Right cardiac atrium (tissue), 5 donors: ENCODE measurements at regions not wholly inside any gene's neighbourhood (a gene's known extent, or its start where the extent isn't known, plus 50 kb on each side); places are given as distances from the start of the nearest gene placed in this dataset.
A peak's percentile ranks its signal among the peaks of the same experiment; 100 is the strongest.
"Not testable (repeated sequence)": the region's sequence is repeated elsewhere in the genome, so short reads cannot be mapped to it uniquely, and the experiment has no call there.

ENCODE experiments used
- ATAC-seq, 2 donors: fragments of 200-7000 bp; cut with Tn5 transposase; one replicate each; pipeline versions ENCODE4 v1.8.0 to v1.9.1; 2020; ENCODE audit warnings: moderate library complexity in 2 of 2, mild to moderate bottlenecking in 1 of 2
- DNase-seq, 3 donors: peaks; one replicate each; pipeline ENCODE4 v3.0.0-alpha.2; 2020
- H3K27ac ChIP-seq: one replicate; pipeline ENCODE4 v1.5.1; 2013; ENCODE audit warnings: mild to moderate bottlenecking, low read length, control low read depth, moderate library complexity
- H3K27me3 ChIP-seq: one replicate; pipeline ENCODE4 v1.6.1; 2013; ENCODE audit not compliant: control insufficient read depth, insufficient read depth
- H3K4me1 ChIP-seq: one replicate; pipeline ENCODE4 v1.6.1; 2013; ENCODE audit warnings: low read length; ENCODE audit not compliant: control insufficient read depth, insufficient read depth
- H3K4me3 ChIP-seq: one replicate; pipeline ENCODE4 v1.5.1; 2013; ENCODE audit warnings: low read length, control low read depth
- H3K9me3 ChIP-seq: one replicate; pipeline ENCODE4 v1.6.1; 2013; ENCODE audit warnings: low read length; ENCODE audit not compliant: control insufficient read depth
- WGBS: extraction: QIAGEN DNeasy Blood & Tissue Kit; methylation state at CpG from one replicate; pipeline ENCODE4 v1.1.7; 2013; 5-methylcytosine and 5-hydroxymethylcytosine counted together
- intact Hi-C, 4 donors: fragments of 100-400 bp; cut with DNase I; formaldehyde crosslinking; loops; one replicate each; pipeline versions ENCODE4 v1.11.0 to v1.14.0; 2022 to 2023
- donor health status: healthy with polysubstance abuse.
- donor health status: DM: no; HTN: yes; CAD: no.
- donor health status: DM: no; HTN: no; CAD: no.
- donor health status: DM: no; HTN: yes; CAD: no; lungs with severe emphysema.
- donor health status: DM: yes; HTN: yes; CAD: no.

DNA sequence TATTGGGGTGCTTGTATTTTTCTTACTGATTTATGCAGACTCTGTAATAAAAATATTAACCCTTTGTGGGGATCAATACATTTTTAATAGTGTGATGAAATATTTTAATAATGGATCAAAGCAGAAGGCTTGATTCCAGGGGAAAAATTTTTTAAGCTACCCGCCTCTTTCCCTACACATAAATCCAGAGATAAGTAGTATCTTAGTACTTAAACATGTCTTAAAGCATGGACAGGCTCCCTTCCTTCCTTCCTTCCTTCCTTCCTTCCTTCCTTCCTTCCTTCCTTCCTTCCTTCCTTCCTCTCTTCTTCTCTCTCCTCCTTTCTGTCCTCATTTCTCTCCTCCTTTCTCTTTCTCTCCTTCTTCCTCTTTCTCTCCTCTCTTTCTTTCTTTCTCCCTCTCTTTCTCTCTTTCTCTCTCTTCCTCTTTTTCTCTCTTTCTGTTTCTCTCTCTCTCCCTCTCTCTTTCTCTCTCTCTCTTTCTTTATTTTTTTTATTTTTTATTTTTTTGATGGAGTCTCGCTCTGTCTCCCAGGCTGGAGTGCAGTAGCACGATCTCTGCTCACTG is 78.0 kb upstream of the SPRY4 start:
- no peaks in the 10 kb centered on the region for H3K9me3 ChIP-seq
- WGBS, result 94% methylated on average over 3 of the region's 3 CpGs
- no peak overlapping the region for H3K27ac ChIP-seq
- intact Hi-C loops, result no loop called here
- no peaks in the 10 kb centered on the region for H3K27me3 ChIP-seq
- H3K4me1 ChIP-seq, result peaks cover 2% of the 10 kb centered on the region
- no peak overlapping the region for H3K4me3 ChIP-seq
- no peak for DNase-seq
- ATAC-seq, result no peak

- Histone ChIP-seq H3K4me3 (no peak overlapping the region), H3K27me3 (no peaks in the 10 kb centered on the region), H3K27ac (no peak overlapping the region), H3K4me1 (peaks cover 2% of the 10 kb centered on the region), H3K9me3 (no peaks in the 10 kb centered on the region)
- ATAC-seq (no peak), DNase-seq (no peak)
- intact Hi-C loops, result no loop called here
- 91% methylated on average over 8 of the region's 8 CpGs for WGBS
These were observed 75.6 kb upstream of the SPRY4 start for GRCh38 chr5:142400415-142400814.

DNA sequence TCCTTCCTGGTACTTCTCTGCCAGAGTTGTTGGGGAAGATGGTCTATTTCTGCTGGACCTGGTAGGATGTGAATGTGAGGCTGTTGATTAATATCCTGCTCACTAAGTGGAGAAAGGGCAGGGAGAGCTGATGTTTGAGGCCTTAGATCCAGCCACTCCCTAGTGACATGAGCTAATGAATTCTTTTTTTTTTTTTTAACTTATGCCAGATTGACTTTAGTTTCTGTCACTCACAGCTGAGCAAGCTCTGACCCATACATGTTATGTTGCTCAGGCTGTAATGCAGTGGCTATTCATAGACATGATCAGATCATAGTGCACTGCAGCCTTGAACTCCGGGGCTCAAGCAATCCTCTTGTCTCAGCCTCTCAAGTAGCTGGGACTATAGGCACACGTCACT is 75.1 kb upstream of the SPRY4 start:
- peaks cover 2% of the 10 kb centered on the region for H3K4me1 ChIP-seq
- ATAC-seq (peak in 1 of 2 donors; percentile 64), DNase-seq (no peak)
- H3K4me3 ChIP-seq, result no peak overlapping the region
- no peak overlapping the region for H3K27ac ChIP-seq
- H3K9me3 ChIP-seq, result no peaks in the 10 kb centered on the region
- WGBS, result 71% methylated on average over 2 of the region's 2 CpGs
- no peaks in the 10 kb centered on the region for H3K27me3 ChIP-seq
- intact Hi-C loops, result no loop called here

GRCh38 chr5:142398730-142399055 is 73.9 kb upstream of the SPRY4 start:
- Histone ChIP-seq H3K4me1 (peaks cover 2% of the 10 kb centered on the region), H3K4me3 (no peak overlapping the region), H3K27me3 (no peaks in the 10 kb centered on the region), H3K27ac (no peak overlapping the region), H3K9me3 (no peaks in the 10 kb centered on the region)
- 89% methylated on average over 3 of the region's 3 CpGs for WGBS
- no peak for ATAC-seq
- DNase-seq, result no peak
- intact Hi-C loops, result no loop called here

DNA sequence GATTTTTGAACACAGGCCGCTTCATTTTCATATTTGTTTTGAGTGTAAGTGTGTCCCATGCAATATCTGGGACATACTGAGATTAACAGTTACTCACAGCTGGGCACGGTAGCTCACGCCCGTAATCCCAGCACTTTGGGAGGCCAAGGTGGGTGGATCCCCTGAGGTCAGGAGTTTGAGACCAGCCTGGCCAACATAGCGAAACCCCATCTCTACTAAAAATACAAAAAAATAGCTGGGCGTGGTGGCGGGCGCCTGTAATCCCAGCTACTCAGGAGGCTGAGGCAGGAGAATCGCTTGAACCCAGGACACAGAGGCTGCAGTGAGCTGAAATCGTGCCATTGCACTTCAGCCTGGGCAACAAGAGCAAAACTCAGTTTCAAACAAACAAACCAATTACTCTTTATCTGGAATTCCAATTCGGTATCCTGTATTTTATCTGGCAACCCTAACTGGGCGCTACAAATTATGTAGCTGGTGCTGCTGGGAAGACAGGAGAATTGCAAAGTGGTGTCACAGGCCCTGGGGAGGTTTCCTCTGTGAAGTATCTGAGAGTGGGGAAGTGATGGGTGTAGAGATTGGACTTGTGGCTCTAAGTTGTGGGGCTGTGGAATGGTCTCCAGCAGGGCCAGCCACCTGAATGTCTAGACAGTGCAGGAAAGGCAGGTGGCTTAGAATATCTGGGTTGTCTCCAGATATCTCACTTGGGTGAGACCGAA is 73.3 kb upstream of the SPRY4 start:
- H3K9me3 ChIP-seq, DNase-seq, H3K27ac ChIP-seq, H3K4me3 ChIP-seq, H3K4me1 ChIP-seq, H3K27me3 ChIP-seq, intact Hi-C loops: not testable (repeated sequence)
- ATAC-seq, result peak in 1 of 2 donors; percentile 14
- 93% methylated on average over 13 of the region's 13 CpGs for WGBS

- H3K9me3 ChIP-seq, result no peaks in the 10 kb centered on the region
- H3K4me1 ChIP-seq, result peaks cover 2% of the 10 kb centered on the region
- no peaks in the 10 kb centered on the region for H3K27me3 ChIP-seq
- H3K27ac ChIP-seq, result no peak overlapping the region
- ATAC-seq (no peak), DNase-seq (no peak)
- 83% methylated on average over 3 of the region's 3 CpGs for WGBS
- no peak overlapping the region for H3K4me3 ChIP-seq
- intact Hi-C loops, result no loop called here
These were observed 72.4 kb upstream of the SPRY4 start for GRCh38 chr5:142397178-142397577.

- intact Hi-C loops, result no loop called here
- no peak overlapping the region for H3K4me3 ChIP-seq
- ATAC-seq (no peak), DNase-seq (no peak)
- H3K9me3 ChIP-seq, result no peaks in the 10 kb centered on the region
- WGBS, result 96% methylated on average over 2 of the region's 2 CpGs
- peaks cover 2% of the 10 kb centered on the region for H3K4me1 ChIP-seq
- H3K27me3 ChIP-seq, result no peaks in the 10 kb centered on the region
- H3K27ac ChIP-seq, result no peak overlapping the region
These were observed 71.7 kb upstream of the SPRY4 start for GRCh38 chr5:142396436-142397038.

DNA sequence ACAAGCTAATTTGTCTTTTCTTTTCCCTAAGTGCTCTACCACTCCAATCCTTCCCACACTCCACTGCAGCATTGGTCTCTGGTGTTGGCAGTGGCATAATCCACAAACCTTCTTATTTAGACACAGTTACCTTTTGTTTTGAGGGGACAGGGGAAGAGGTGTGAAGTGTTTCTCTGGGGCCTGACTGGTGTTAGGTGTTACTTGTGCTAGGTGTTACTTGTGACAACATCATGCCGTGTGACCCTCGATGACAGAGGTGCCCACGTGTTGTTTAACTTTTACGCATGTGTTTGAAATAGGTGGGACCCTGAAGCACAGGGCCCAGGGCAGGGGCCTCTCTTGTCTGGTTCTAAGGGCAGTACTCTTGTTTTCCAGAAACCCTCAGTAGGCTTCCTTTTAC is 70.5 kb upstream of the SPRY4 start:
- intact Hi-C loops, result no loop called here
- H3K4me1 ChIP-seq, result peaks cover 6% of the 10 kb centered on the region
- DNase-seq (no peak), ATAC-seq (no peak)
- 64% methylated on average over 4 of the region's 4 CpGs for WGBS
- no peaks in the 10 kb centered on the region for H3K27me3 ChIP-seq
- H3K4me3 ChIP-seq, result no peak overlapping the region
- H3K27ac ChIP-seq, result no peak overlapping the region
- H3K9me3 ChIP-seq, result no peaks in the 10 kb centered on the region

GRCh38 chr5:142391058-142391845 is 66.4 kb upstream of the SPRY4 start:
- H3K9me3 ChIP-seq, result no peaks in the 10 kb centered on the region
- ATAC-seq (peak in 1 of 2 donors; percentile 25), DNase-seq (no peak)
- WGBS, result 57% methylated on average over 8 of the region's 8 CpGs
- intact Hi-C loops, result no loop called here
- no peak overlapping the region for H3K27ac ChIP-seq
- no peaks in the 10 kb centered on the region for H3K27me3 ChIP-seq
- H3K4me1 ChIP-seq, result peaks cover 15% of the 10 kb centered on the region
- no peak overlapping the region for H3K4me3 ChIP-seq

GRCh38 chr5:142390334-142390733 is 65.5 kb upstream of the SPRY4 start:
- WGBS, result 15% methylated on average over 3 of the region's 3 CpGs
- peaks cover 17% of the 10 kb centered on the region for H3K4me1 ChIP-seq
- peak overlapping the region; percentile 7 for H3K27ac ChIP-seq
- no peak overlapping the region for H3K4me3 ChIP-seq
- H3K9me3 ChIP-seq, result no peaks in the 10 kb centered on the region
- DNase-seq (no peak), ATAC-seq (no peak)
- intact Hi-C loops, result no loop called here
- no peaks in the 10 kb centered on the region for H3K27me3 ChIP-seq

DNA sequence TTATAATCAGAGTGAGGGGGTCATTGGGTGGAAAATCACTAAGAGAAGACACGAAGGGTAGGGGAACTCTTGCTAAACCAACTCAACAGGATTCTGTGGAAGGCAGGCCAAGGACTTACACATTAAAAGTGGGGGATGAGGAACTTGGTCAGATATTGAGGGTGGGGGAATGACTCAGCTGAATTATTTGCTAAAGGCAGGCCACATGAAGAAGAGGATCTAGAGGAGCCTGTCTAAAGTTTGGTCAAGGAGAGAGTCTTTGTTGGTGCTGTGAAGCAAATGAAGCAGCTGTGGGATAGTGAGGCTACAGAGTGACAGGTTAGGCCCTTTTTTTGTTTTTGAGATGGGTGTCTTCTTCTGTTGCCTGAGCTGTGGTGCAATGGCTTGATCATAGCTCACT is 63.9 kb upstream of the SPRY4 start:
- intact Hi-C loops, result no loop called here
- Histone ChIP-seq H3K4me3 (no peak overlapping the region), H3K27ac (no peak overlapping the region), H3K4me1 (peaks cover 17% of the 10 kb centered on the region), H3K27me3 (no peaks in the 10 kb centered on the region), H3K9me3 (no peaks in the 10 kb centered on the region)
- ATAC-seq, result no peak
- 85% methylated on average over 1 of the region's 1 CpG for WGBS
- DNase-seq, result no peak
